HepG2 (cell line): ENCODE measurements at regions not wholly inside any gene's neighbourhood (a gene's known extent, or its start where the extent isn't known, plus 50 kb on each side); places are given as distances from the start of the nearest gene placed in this dataset.

ENCODE experiments used
- ATAC-seq: fragments of 200-7000 bp; cut with Tn5 transposase; 3 replicates; pipeline ENCODE4 v1.9.1; 2020; ENCODE audit warnings: mild to moderate bottlenecking, moderate library complexity
- BruUV-seq: library from RNA; stranded (reverse); fragments of 400-500 nt; replicated peaks from 2 replicates; lab custom pipeline; 2021; lab: Mats Ljungman, UMichigan
- CTCF ChIA-PET: fragments of 300-600 bp; formaldehyde crosslinking; extraction: SDS; loops from one replicate; lab custom pipeline; 2021; ENCODE audit warnings: low total read pairs, inconsistent platforms, low intra/inter-chr PET ratio; lab: Yijun Ruan, JAX
- POLR2A ChIA-PET: fragments of 350-600 bp; sonication (Branson Sonifier 250); formaldehyde crosslinking; loops from one replicate; lab custom pipeline; 2020; ENCODE audit warnings: antibody characterized with exemption, inconsistent platforms; lab: Yijun Ruan, JAX
- DNase-seq: peaks from one replicate; pipeline ENCODE4 v3.0.0-alpha.2; 2015; ENCODE audit warnings: low spot score
- FAIRE-seq: peaks from 3 replicates; lab custom pipeline; 2011; peaks lifted over from hg19 to GRCh38; lab: Jason Lieb, UNC
- H2AFZ ChIP-seq: one replicate; pipeline ENCODE4 v1.6.1; 2011; ENCODE audit warnings: low read length, inconsistent platforms
- H3K27ac ChIP-seq: fragments of 300-600 bp; 3 replicates; pipeline ENCODE4 v1.8.0; 2011; ENCODE audit warnings: mixed run types, mild to moderate bottlenecking, mixed read lengths, low read length, inconsistent platforms; ENCODE audit not compliant: insufficient read depth; ENCODE audit errors: extremely low read length
- H3K27me3 ChIP-seq, 2 experiments: fragments of 200-600 bp in 1 of 2; 2 replicates in 1 of 2; 3 replicates in 1 of 2; pipeline versions ENCODE4 v1.6.0 to v1.8.0; 2011; ENCODE audit warnings: low read length in 2 of 2, mild to moderate bottlenecking in 2 of 2, moderate library complexity in 2 of 2, inconsistent platforms in 1 of 2; ENCODE audit not compliant: insufficient read depth in 2 of 2, control insufficient read depth in 1 of 2
- H3K36me3 ChIP-seq, 2 experiments: fragments of 200-600 bp in 1 of 2; replicated peaks in 1 of 2; 2 replicates in 1 of 2; 3 replicates in 1 of 2; pipeline versions ENCODE4 v1.5.1 to v1.8.0; 2011; ENCODE audit warnings: low read length in 2 of 2, inconsistent platforms in 1 of 2; ENCODE audit not compliant: insufficient read depth in 2 of 2, control insufficient read depth in 1 of 2
- H3K4me1 ChIP-seq: 2 replicates; pipeline ENCODE4 v1.5.1; 2012; ENCODE audit warnings: low read length, inconsistent platforms; ENCODE audit not compliant: insufficient read depth
- H3K4me2 ChIP-seq: 2 replicates; pipeline ENCODE4 v1.6.0; 2011; ENCODE audit warnings: low read depth, low read length, inconsistent platforms
- H3K4me3 ChIP-seq, 3 experiments: fragments of 200-600 bp in 1 of 3; sonication (generic), shearing (Covaris generic) in 1 of 3; replicated peaks in 1 of 3; 2 replicates each; pipeline ENCODE4 v1.5.1; 2011 to 2016; ENCODE audit warnings: low read length in 3 of 3, inconsistent platforms in 2 of 3, low read depth in 2 of 3, mild to moderate bottlenecking in 2 of 3, control low read depth in 1 of 3, mixed read lengths in 1 of 3; ENCODE audit not compliant: insufficient read depth in 1 of 3
- H3K79me2 ChIP-seq: one replicate; pipeline ENCODE4 v1.6.1; 2011; ENCODE audit warnings: low read length, inconsistent platforms; ENCODE audit not compliant: insufficient read depth
- H3K9ac ChIP-seq: 2 replicates; pipeline ENCODE4 v1.6.0; 2011; ENCODE audit warnings: mild to moderate bottlenecking, low read depth, low read length, inconsistent platforms; ENCODE audit not compliant: insufficient read depth
- H3K9me3 ChIP-seq: 2 replicates; pipeline ENCODE4 v1.5.1; 2012; ENCODE audit warnings: mild to moderate bottlenecking, low read length
- H4K20me1 ChIP-seq: 2 replicates; pipeline ENCODE4 v1.6.0; 2011; ENCODE audit warnings: inconsistent platforms, mild to moderate bottlenecking, low read length, moderate library complexity; ENCODE audit not compliant: insufficient read depth
- BRF2 ChIP-seq: sonication (generic); formaldehyde crosslinking; IDR thresholded peaks from 2 replicates; pipeline ENCODE4 v1.8.1; 2022; ENCODE audit warnings: mild to moderate bottlenecking, missing genetic modification reagents
- HINFP ChIP-seq: sonication (generic); formaldehyde crosslinking; IDR thresholded peaks from 2 replicates; pipeline ENCODE4 v1.4.0; 2020; ENCODE audit warnings: low read depth, mild to moderate bottlenecking, missing genetic modification reagents
- JUNB ChIP-seq: sonication (generic); formaldehyde crosslinking; IDR thresholded peaks from 2 replicates; pipeline ENCODE4 v1.8.0; 2022; ENCODE audit warnings: missing genetic modification reagents, mild to moderate bottlenecking, borderline replicate concordance
- PITX1 ChIP-seq: sonication (generic); formaldehyde crosslinking; IDR thresholded peaks from 2 replicates; pipeline ENCODE4 v1.5.1; 2020; ENCODE audit warnings: mild to moderate bottlenecking, missing genetic modification reagents
- POLR2AphosphoS5 ChIP-seq: IDR thresholded peaks from 2 replicates; pipeline ENCODE4 v1.6.1; 2012; ENCODE audit warnings: low read depth, low read length
- U2AF2 ChIP-seq: fragments of 200-400 bp; formaldehyde crosslinking; IDR thresholded peaks from 2 replicates; pipeline ENCODE4 v1.6.1; 2017; ENCODE audit warnings: low read depth, mild to moderate bottlenecking, low read length
- WGBS: methylation state at CpG from one replicate; pipeline ENCODE4 v1.1.6; 2017; ENCODE audit warnings: low lambda C conversion rate; 5-methylcytosine and 5-hydroxymethylcytosine counted together
- in situ Hi-C: cut with HindIII; loops from 2 replicates; pipeline ENCODE4 v1.10.0; 2017; ENCODE audit warnings: low pct_unique_long_range_greater_than_20kb; ENCODE audit not compliant: extremely low pct_ligation_motif_present
- intact Hi-C: fragments of 100-400 bp; cut with micrococcal nuclease; formaldehyde crosslinking; loops from one replicate; pipeline ENCODE4 v1.10.0; 2022; ENCODE audit not compliant: unreplicated experiment
- TF ChIP-seq, protein P1 (sequence below): sonication (generic); formaldehyde crosslinking; IDR thresholded peaks from 2 replicates; pipeline ENCODE4 v1.4.0; 2020; ENCODE audit warnings: mild to moderate bottlenecking, missing genetic modification reagents, borderline replicate concordance
- TF ChIP-seq, protein P2 (sequence below): sonication (generic); formaldehyde crosslinking; IDR thresholded peaks from 2 replicates; pipeline ENCODE4 v1.5.0; 2020; ENCODE audit warnings: missing genetic modification reagents

- H3K4me1 ChIP-seq = no peaks in the 10 kb centered on the region
- ChIA-PET POLR2A (no interaction called here), CTCF (no interaction called here)
- H3K4me2 ChIP-seq = no peak overlapping the region
- intact Hi-C loops (no loop called here), in situ Hi-C loops (no loop called here)
- BruUV-seq = no TSS peak
- H3K27ac ChIP-seq = no peak overlapping the region
- no peaks in the 10 kb centered on the region for H4K20me1 ChIP-seq
- no peak overlapping the region for H2AFZ ChIP-seq
- 3% methylated on average over 3 of the region's 3 CpGs for WGBS
- FAIRE-seq (no peak), DNase-seq (no peak), ATAC-seq (no peak)
- H3K9ac ChIP-seq = no peak overlapping the region
- no peak overlapping the region for H3K4me3 ChIP-seq
- no peaks in the 10 kb centered on the region for H3K36me3 ChIP-seq
- H3K27me3 ChIP-seq = peaks cover 0 to 7% of the 10 kb centered on the region in 2 experiments; a peak in 1 of 5 replicates
- no peak for TF ChIP-seq POLR2AphosphoS5
- H3K9me3 ChIP-seq = no peaks in the 10 kb centered on the region
- no peaks in the 10 kb centered on the region for H3K79me2 ChIP-seq
These were observed 140.7 kb upstream of the HABP2 start for GRCh38 chr10:113412161-113412560.

GRCh38 chr10:113414543-113414942 is 138.3 kb upstream of the HABP2 start:
- Histone ChIP-seq H2AFZ (no peak overlapping the region), H4K20me1 (no peaks in the 10 kb centered on the region), H3K4me1 (no peaks in the 10 kb centered on the region), H3K79me2 (no peaks in the 10 kb centered on the region), H3K36me3 (no peaks in the 10 kb centered on the region), H3K27me3 (0 out of 5 replicates have a peak, but pooled peaks cover 0 to 1% of the 10 kb centered on the region in 2 experiments), H3K4me2 (no peak overlapping the region), H3K9ac (no peak overlapping the region), H3K4me3 (no peak overlapping the region), H3K9me3 (peaks cover 2% of the 10 kb centered on the region; the same call in 1 of the 2 replicates), H3K27ac (no peak overlapping the region)
- no peak for DNase-seq
- in situ Hi-C loops = no loop called here
- CTCF ChIA-PET = no interaction called here
- intact Hi-C loops = no loop called here
- POLR2A ChIA-PET = no interaction called here
- no peak for FAIRE-seq
- ATAC-seq = no peak
- no TSS peak for BruUV-seq
- TF ChIP-seq, protein P1, sequence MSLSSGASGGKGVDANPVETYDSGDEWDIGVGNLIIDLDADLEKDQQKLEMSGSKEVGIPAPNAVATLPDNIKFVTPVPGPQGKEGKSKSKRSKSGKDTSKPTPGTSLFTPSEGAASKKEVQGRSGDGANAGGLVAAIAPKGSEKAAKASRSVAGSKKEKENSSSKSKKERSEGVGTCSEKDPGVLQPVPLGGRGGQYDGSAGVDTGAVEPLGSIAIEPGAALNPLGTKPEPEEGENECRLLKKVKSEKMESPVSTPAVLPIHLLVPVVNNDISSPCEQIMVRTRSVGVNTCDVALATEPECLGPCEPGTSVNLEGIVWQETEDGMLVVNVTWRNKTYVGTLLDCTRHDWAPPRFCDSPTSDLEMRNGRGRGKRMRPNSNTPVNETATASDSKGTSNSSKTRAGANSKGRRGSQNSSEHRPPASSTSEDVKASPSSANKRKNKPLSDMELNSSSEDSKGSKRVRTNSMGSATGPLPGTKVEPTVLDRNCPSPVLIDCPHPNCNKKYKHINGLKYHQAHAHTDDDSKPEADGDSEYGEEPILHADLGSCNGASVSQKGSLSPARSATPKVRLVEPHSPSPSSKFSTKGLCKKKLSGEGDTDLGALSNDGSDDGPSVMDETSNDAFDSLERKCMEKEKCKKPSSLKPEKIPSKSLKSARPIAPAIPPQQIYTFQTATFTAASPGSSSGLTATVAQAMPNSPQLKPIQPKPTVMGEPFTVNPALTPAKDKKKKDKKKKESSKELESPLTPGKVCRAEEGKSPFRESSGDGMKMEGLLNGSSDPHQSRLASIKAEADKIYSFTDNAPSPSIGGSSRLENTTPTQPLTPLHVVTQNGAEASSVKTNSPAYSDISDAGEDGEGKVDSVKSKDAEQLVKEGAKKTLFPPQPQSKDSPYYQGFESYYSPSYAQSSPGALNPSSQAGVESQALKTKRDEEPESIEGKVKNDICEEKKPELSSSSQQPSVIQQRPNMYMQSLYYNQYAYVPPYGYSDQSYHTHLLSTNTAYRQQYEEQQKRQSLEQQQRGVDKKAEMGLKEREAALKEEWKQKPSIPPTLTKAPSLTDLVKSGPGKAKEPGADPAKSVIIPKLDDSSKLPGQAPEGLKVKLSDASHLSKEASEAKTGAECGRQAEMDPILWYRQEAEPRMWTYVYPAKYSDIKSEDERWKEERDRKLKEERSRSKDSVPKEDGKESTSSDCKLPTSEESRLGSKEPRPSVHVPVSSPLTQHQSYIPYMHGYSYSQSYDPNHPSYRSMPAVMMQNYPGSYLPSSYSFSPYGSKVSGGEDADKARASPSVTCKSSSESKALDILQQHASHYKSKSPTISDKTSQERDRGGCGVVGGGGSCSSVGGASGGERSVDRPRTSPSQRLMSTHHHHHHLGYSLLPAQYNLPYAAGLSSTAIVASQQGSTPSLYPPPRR = no peak
- no peak for TF ChIP-seq JUNB (CRISPR knock-in tag)
- TF ChIP-seq, protein P2, sequence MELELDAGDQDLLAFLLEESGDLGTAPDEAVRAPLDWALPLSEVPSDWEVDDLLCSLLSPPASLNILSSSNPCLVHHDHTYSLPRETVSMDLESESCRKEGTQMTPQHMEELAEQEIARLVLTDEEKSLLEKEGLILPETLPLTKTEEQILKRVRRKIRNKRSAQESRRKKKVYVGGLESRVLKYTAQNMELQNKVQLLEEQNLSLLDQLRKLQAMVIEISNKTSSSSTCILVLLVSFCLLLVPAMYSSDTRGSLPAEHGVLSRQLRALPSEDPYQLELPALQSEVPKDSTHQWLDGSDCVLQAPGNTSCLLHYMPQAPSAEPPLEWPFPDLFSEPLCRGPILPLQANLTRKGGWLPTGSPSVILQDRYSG (CRISPR knock-in tag) = no peak
- no peak for TF ChIP-seq BRF2 (CRISPR knock-in tag)
- TF ChIP-seq PITX1 (CRISPR knock-in tag) = no peak
- TF ChIP-seq U2AF2 = no peak
- TF ChIP-seq HINFP = no peak
